PC-9 (cell line): ENCODE measurements at regions not wholly inside any gene's neighbourhood (a gene's known extent, or its start where the extent isn't known, plus 50 kb on each side); places are given as distances from the start of the nearest gene placed in this dataset.

ENCODE experiments used
- EZH2 ChIP-seq: fragments of 200-600 bp; sonication (generic); IDR thresholded peaks from 2 replicates; pipeline ENCODE4 v1.8.0; 2017; ENCODE audit warnings: antibody characterized with exemption, low read depth
- TF ChIP-seq, protein P1 (sequence below): fragments of 200-600 bp; sonication (generic); conservative IDR thresholded peaks from 2 replicates; pipeline ENCODE4 v1.6.1; 2017; ENCODE audit warnings: mixed run types, antibody characterized with exemption, mild to moderate bottlenecking, moderate library complexity

DNA sequence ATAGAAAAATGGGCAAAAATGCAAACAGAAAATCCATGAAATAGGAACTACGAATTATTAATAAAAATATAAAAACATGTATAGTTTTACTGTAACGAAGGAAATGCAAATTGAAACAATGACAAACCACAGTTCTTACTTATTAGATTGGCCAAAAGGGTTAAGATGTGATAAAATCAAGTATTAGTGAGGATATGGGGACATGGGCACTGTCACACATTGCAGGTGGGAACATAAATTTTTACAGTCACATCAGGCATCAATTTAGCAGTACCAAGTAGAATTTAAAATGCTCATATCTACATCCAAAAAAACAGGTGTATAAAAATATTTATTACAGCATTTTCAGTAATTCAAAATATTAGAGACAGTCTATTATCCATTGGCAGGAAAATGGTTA is 353.2 kb upstream of the API5 start:
- TF ChIP-seq, protein P1, sequence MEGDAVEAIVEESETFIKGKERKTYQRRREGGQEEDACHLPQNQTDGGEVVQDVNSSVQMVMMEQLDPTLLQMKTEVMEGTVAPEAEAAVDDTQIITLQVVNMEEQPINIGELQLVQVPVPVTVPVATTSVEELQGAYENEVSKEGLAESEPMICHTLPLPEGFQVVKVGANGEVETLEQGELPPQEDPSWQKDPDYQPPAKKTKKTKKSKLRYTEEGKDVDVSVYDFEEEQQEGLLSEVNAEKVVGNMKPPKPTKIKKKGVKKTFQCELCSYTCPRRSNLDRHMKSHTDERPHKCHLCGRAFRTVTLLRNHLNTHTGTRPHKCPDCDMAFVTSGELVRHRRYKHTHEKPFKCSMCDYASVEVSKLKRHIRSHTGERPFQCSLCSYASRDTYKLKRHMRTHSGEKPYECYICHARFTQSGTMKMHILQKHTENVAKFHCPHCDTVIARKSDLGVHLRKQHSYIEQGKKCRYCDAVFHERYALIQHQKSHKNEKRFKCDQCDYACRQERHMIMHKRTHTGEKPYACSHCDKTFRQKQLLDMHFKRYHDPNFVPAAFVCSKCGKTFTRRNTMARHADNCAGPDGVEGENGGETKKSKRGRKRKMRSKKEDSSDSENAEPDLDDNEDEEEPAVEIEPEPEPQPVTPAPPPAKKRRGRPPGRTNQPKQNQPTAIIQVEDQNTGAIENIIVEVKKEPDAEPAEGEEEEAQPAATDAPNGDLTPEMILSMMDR: no peak
- no peak for TF ChIP-seq EZH2
